ENCODE measurements at regions not wholly inside any gene's neighbourhood (a gene's known extent, or its start where the extent isn't known, plus 50 kb on each side); places are given as distances from the start of the nearest gene placed in this dataset.

DNA sequence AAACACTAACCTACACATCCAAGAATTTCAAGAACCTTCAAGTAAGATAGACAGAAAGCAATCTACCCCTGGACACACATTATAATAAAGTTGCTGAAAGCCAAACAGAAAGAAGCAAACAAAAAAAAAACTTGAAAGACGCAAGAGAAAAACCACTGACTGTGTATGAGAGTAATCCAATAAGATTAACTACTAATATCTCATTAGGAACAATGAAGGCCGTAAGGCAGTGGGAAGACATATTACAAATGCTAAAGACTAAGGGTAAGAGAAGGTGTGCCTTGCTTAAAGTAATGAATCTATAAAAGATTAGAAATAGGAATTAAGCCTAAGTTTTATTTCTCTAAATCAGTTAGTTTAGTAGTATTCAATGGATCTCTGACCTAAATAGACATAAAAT, 1109.1 kb downstream of the JRKL start:
- Histone ChIP-seq H3K36me3 (ENCODE audit: control insufficient read depth in 2 of 2, insufficient read depth in 2 of 2, low read length in 1 of 2) (no peaks in the 10 kb centered on the region), H3K4me3 (no peak overlapping the region), H3K9ac (ENCODE audit: control insufficient read depth, insufficient read depth, low read length) (no peak overlapping the region), H3K27me3 (replicated peaks in 1 of 2; ENCODE audit: control insufficient read depth in 2 of 2, insufficient read depth in 2 of 2, low read length in 1 of 2) (no peaks in the 10 kb centered on the region), H2AFZ (ENCODE audit: control insufficient read depth, low read depth, low read length) (no peak overlapping the region), H3K27ac (ENCODE audit: control insufficient read depth, insufficient read depth) (no peak overlapping the region), H3K79me2 (ENCODE audit: control insufficient read depth, insufficient read depth, low read length) (no peaks in the 10 kb centered on the region), H3K9me3 (replicated peaks; ENCODE audit: control insufficient read depth, insufficient read depth, low read length) (no peaks in the 10 kb centered on the region), H3K4me2 (ENCODE audit: control insufficient read depth, insufficient read depth) (no peak overlapping the region), H3K4me1 (ENCODE audit: control insufficient read depth, insufficient read depth, low read length) (no peaks in the 10 kb centered on the region), H4K20me1 (ENCODE audit: control insufficient read depth, insufficient read depth) (no peaks in the 10 kb centered on the region)
- DNase-seq (ENCODE audit: low read depth, low spot score) (no peak), ATAC-seq (no peak), FAIRE-seq (no peak)
- in situ Hi-C loops (cut with MboI): no loop called here
- ChIA-PET RAD21 (ENCODE audit: unreplicated experiment) (no interaction called here), POLR2A (no interaction called here), CTCF (no interaction called here), SMC1A (ENCODE audit: uncharacterized antibody, unreplicated experiment) (no interaction called here)
- BruUV-seq (replicated peaks): no TSS peak
- intact Hi-C loops (cut with micrococcal nuclease; ENCODE audit: unreplicated experiment): no loop called here
- 49% methylated on average over 2 of the region's 2 CpGs for WGBS (ENCODE audit: insufficient coverage, insufficient replicate concordance, low lambda C conversion rate, missing lambda C conversion rate)
- TF ChIP-seq, protein P1, sequence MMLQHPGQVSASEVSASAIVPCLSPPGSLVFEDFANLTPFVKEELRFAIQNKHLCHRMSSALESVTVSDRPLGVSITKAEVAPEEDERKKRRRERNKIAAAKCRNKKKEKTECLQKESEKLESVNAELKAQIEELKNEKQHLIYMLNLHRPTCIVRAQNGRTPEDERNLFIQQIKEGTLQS (IDR thresholded peaks at IDR 0.05; ENCODE audit: borderline replicate concordance, extremely low read depth, low read depth, low read length): no peak
- TF ChIP-seq SMC3 (IDR thresholded peaks at IDR 0.05; ENCODE audit: borderline replicate concordance, low read length): no peak
- TF ChIP-seq WRNIP1 (IDR thresholded peaks at IDR 0.05; ENCODE audit: borderline replicate concordance, low read depth, low read length): no peak
- no peak for TF ChIP-seq HDAC6 (IDR thresholded peaks at IDR 0.05; ENCODE audit: unreplicated experiment)
- TF ChIP-seq RCOR1 (conservative IDR thresholded peaks at IDR 0.05; ENCODE audit: low read depth, low read length): no peak
- no peak for TF ChIP-seq KDM1A (IDR thresholded peaks at IDR 0.05; ENCODE audit: borderline replicate concordance)
- TF ChIP-seq MXI1 (IDR thresholded peaks at IDR 0.05; ENCODE audit: low read depth, low read length): no peak
- TF ChIP-seq, protein P2, sequence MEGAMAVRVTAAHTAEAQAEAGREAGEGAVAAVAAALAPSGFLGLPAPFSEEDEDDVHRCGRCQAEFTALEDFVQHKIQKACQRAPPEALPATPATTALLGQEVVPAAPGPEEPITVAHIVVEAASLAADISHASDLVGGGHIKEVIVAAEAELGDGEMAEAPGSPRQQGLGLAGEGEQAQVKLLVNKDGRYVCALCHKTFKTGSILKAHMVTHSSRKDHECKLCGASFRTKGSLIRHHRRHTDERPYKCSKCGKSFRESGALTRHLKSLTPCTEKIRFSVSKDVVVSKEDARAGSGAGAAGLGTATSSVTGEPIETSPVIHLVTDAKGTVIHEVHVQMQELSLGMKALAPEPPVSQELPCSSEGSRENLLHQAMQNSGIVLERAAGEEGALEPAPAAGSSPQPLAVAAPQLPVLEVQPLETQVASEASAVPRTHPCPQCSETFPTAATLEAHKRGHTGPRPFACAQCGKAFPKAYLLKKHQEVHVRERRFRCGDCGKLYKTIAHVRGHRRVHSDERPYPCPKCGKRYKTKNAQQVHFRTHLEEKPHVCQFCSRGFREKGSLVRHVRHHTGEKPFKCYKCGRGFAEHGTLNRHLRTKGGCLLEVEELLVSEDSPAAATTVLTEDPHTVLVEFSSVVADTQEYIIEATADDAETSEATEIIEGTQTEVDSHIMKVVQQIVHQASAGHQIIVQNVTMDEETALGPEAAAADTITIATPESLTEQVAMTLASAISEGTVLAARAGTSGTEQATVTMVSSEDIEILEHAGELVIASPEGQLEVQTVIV (IDR thresholded peaks at IDR 0.05; ENCODE audit: borderline replicate concordance, partially characterized antibody): no peak
- no peak for TF ChIP-seq POLR2AphosphoS2 (IDR thresholded peaks at IDR 0.05; ENCODE audit: low read depth, low read length)
- TF ChIP-seq, protein P3, sequence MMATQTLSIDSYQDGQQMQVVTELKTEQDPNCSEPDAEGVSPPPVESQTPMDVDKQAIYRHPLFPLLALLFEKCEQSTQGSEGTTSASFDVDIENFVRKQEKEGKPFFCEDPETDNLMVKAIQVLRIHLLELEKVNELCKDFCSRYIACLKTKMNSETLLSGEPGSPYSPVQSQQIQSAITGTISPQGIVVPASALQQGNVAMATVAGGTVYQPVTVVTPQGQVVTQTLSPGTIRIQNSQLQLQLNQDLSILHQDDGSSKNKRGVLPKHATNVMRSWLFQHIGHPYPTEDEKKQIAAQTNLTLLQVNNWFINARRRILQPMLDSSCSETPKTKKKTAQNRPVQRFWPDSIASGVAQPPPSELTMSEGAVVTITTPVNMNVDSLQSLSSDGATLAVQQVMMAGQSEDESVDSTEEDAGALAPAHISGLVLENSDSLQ (IDR thresholded peaks at IDR 0.05): no peak
- TF ChIP-seq RAD21 (IDR thresholded peaks at IDR 0.05; ENCODE audit: insufficient read depth, low read depth, low read length): no peak
- TF ChIP-seq, protein P4, sequence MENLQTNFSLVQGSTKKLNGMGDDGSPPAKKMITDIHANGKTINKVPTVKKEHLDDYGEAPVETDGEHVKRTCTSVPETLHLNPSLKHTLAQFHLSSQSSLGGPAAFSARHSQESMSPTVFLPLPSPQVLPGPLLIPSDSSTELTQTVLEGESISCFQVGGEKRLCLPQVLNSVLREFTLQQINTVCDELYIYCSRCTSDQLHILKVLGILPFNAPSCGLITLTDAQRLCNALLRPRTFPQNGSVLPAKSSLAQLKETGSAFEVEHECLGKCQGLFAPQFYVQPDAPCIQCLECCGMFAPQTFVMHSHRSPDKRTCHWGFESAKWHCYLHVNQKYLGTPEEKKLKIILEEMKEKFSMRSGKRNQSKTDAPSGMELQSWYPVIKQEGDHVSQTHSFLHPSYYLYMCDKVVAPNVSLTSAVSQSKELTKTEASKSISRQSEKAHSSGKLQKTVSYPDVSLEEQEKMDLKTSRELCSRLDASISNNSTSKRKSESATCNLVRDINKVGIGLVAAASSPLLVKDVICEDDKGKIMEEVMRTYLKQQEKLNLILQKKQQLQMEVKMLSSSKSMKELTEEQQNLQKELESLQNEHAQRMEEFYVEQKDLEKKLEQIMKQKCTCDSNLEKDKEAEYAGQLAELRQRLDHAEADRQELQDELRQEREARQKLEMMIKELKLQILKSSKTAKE (IDR thresholded peaks at IDR 0.05; ENCODE audit: low read depth, poor library complexity, severe bottlenecking): no peak
- TF ChIP-seq, protein P5, sequence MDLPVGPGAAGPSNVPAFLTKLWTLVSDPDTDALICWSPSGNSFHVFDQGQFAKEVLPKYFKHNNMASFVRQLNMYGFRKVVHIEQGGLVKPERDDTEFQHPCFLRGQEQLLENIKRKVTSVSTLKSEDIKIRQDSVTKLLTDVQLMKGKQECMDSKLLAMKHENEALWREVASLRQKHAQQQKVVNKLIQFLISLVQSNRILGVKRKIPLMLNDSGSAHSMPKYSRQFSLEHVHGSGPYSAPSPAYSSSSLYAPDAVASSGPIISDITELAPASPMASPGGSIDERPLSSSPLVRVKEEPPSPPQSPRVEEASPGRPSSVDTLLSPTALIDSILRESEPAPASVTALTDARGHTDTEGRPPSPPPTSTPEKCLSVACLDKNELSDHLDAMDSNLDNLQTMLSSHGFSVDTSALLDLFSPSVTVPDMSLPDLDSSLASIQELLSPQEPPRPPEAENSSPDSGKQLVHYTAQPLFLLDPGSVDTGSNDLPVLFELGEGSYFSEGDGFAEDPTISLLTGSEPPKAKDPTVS (IDR thresholded peaks at IDR 0.05; ENCODE audit: low read depth, low read length): no peak
- TF ChIP-seq CHD1 (IDR thresholded peaks at IDR 0.05; ENCODE audit: low read depth, low read length): no peak
- no peak for TF ChIP-seq KLF5 (IDR thresholded peaks at IDR 0.05; ENCODE audit: partially characterized antibody)

Data from GM12878 (cell line).